ENCODE measurements at regions not wholly inside any gene's neighbourhood (a gene's known extent, or its start where the extent isn't known, plus 50 kb on each side); places are given as distances from the start of the nearest gene placed in this dataset.

- Histone ChIP-seq H3K27me3 (no peaks in the 10 kb centered on the region), H3K4me1 (no peaks in the 10 kb centered on the region), H3K27ac (no peak overlapping the region), H3K4me3 (no peak overlapping the region), H3K36me3 (no peaks in the 10 kb centered on the region), H3K9me3 (no peaks in the 10 kb centered on the region)
- intact Hi-C loops (cut with DNase I; ENCODE audit: low total_unique reads) = no loop called here
- no peak for TF ChIP-seq POLR2AphosphoS5 (IDR thresholded peaks at IDR 0.05)
- no peak for TF ChIP-seq CTCF (IDR thresholded peaks at IDR 0.05)
- no peak for TF ChIP-seq POLR2A (IDR thresholded peaks at IDR 0.05)
- TF ChIP-seq EP300 (IDR thresholded peaks at IDR 0.05; ENCODE audit: low read depth) = no peak
- in situ Hi-C loops (cut with MboI; ENCODE audit: low pct_ligation_motif_present in 1 of 4, low pct_unique_long_range_greater_than_20kb in 1 of 4, low sequenced_read_pairs in 3 of 4) = no loop called here
- WGBS, 2 donors (ENCODE audit: low coverage in 1 of 2) = 80 to 92% methylated on average over 1 of the region's 1 CpG
- DNase-seq = no peak
Observed at GRCh38 chr13:90709319-90709718, 638.2 kb upstream of the MIR17HG start.

GRCh38 chr13:90710164-90710759 is 637.2 kb upstream of the MIR17HG start:
- intact Hi-C loops (cut with DNase I; ENCODE audit: low total_unique reads) (no loop called here), in situ Hi-C loops (cut with MboI; ENCODE audit: low pct_ligation_motif_present in 1 of 4, low pct_unique_long_range_greater_than_20kb in 1 of 4, low sequenced_read_pairs in 3 of 4) (no loop called here)
- no peaks in the 10 kb centered on the region for H3K9me3 ChIP-seq
- H3K27ac ChIP-seq = no peak overlapping the region
- TF ChIP-seq EP300 (IDR thresholded peaks at IDR 0.05; ENCODE audit: low read depth) = no peak
- no peak for TF ChIP-seq CTCF (IDR thresholded peaks at IDR 0.05)
- no peak for TF ChIP-seq POLR2AphosphoS5 (IDR thresholded peaks at IDR 0.05)
- no peak for TF ChIP-seq POLR2A (IDR thresholded peaks at IDR 0.05)
- no peaks in the 10 kb centered on the region for H3K36me3 ChIP-seq
- no peak overlapping the region for H3K4me3 ChIP-seq
- WGBS, 2 donors (ENCODE audit: low coverage in 1 of 2) = 79 to 81% methylated on average over 5 of the region's 5 CpGs
- no peaks in the 10 kb centered on the region for H3K4me1 ChIP-seq
- no peak for DNase-seq
- no peaks in the 10 kb centered on the region for H3K27me3 ChIP-seq

GRCh38 chr13:90713441-90714133 is 633.9 kb upstream of the MIR17HG start:
- intact Hi-C loops (cut with DNase I; ENCODE audit: low total_unique reads) (no loop called here), in situ Hi-C loops (cut with MboI; ENCODE audit: low pct_ligation_motif_present in 1 of 4, low pct_unique_long_range_greater_than_20kb in 1 of 4, low sequenced_read_pairs in 3 of 4) (no loop called here)
- Histone ChIP-seq H3K4me3 (no peak overlapping the region), H3K27ac (no peak overlapping the region), H3K4me1 (no peaks in the 10 kb centered on the region), H3K9me3 (no peaks in the 10 kb centered on the region), H3K36me3 (no peaks in the 10 kb centered on the region), H3K27me3 (no peaks in the 10 kb centered on the region)
- DNase-seq = no peak
- no peak for TF ChIP-seq CTCF (IDR thresholded peaks at IDR 0.05)
- no peak for TF ChIP-seq POLR2AphosphoS5 (IDR thresholded peaks at IDR 0.05)
- TF ChIP-seq EP300 (IDR thresholded peaks at IDR 0.05; ENCODE audit: low read depth) = no peak
- no peak for TF ChIP-seq POLR2A (IDR thresholded peaks at IDR 0.05)
- WGBS, 2 donors (ENCODE audit: low coverage in 1 of 2) = 81% methylated on average over 4 of the region's 4 CpGs

- intact Hi-C loops (cut with DNase I; ENCODE audit: low total_unique reads) (no loop called here), in situ Hi-C loops (cut with MboI; ENCODE audit: low pct_ligation_motif_present in 1 of 4, low pct_unique_long_range_greater_than_20kb in 1 of 4, low sequenced_read_pairs in 3 of 4) (no loop called here)
- no peaks in the 10 kb centered on the region for H3K27me3 ChIP-seq
- WGBS, 2 donors (ENCODE audit: low coverage in 1 of 2) = 82 to 91% methylated on average over 1 of the region's 1 CpG
- no peak for TF ChIP-seq POLR2AphosphoS5 (IDR thresholded peaks at IDR 0.05)
- no peak for TF ChIP-seq POLR2A (IDR thresholded peaks at IDR 0.05)
- no peak for TF ChIP-seq CTCF (IDR thresholded peaks at IDR 0.05)
- TF ChIP-seq EP300 (IDR thresholded peaks at IDR 0.05; ENCODE audit: low read depth) = no peak
- H3K9me3 ChIP-seq = no peaks in the 10 kb centered on the region
- H3K4me3 ChIP-seq = no peak overlapping the region
- no peaks in the 10 kb centered on the region for H3K36me3 ChIP-seq
- DNase-seq = no peak
- H3K4me1 ChIP-seq = no peaks in the 10 kb centered on the region
- H3K27ac ChIP-seq = no peak overlapping the region
Observed at GRCh38 chr13:90715485-90715884, 632.0 kb upstream of the MIR17HG start.
